ENCODE measurements at regions not wholly inside any gene's neighbourhood (a gene's known extent, or its start where the extent isn't known, plus 50 kb on each side); places are given as distances from the start of the nearest gene placed in this dataset.

- no peak for TF ChIP-seq CTCF (conservative IDR thresholded peaks at IDR 0.05; ENCODE audit: low read length)
- TF ChIP-seq EZH2phosphoT487 (IDR thresholded peaks at IDR 0.05; ENCODE audit: borderline replicate concordance) = no peak
Observed at GRCh38 chr4:19309378-19309777, 942.3 kb upstream of the SLIT2 start.

Measured in Loucy (cell line).